ENCODE measurements at regions not wholly inside any gene's neighbourhood (a gene's known extent, or its start where the extent isn't known, plus 50 kb on each side); places are given as distances from the start of the nearest gene placed in this dataset.
A peak's percentile ranks its signal among the peaks of the same experiment; 100 is the strongest.

- DNase-seq (ENCODE audit: low spot score): no peak
These were observed 127.5 kb downstream of the SS18 start for GRCh38 chr18:25962919-25963318.

GRCh38 chr18:25962176-25962575 is 128.2 kb downstream of the SS18 start:
- no peak for DNase-seq (ENCODE audit: low spot score)

GRCh38 chr18:25957017-25957416 is 133.4 kb downstream of the SS18 start:
- DNase-seq (ENCODE audit: low spot score): no peak

GRCh38 chr18:25953111-25953510 is 137.3 kb downstream of the SS18 start:
- no peak for DNase-seq (ENCODE audit: low spot score)

- DNase-seq (ENCODE audit: low spot score): no peak
These were observed 140.1 kb downstream of the SS18 start for GRCh38 chr18:25950321-25950720.

- no peak for DNase-seq (ENCODE audit: low spot score)
These were observed 143.9 kb downstream of the SS18 start for GRCh38 chr18:25946540-25946939.

- no peak for DNase-seq (ENCODE audit: low spot score)
These were observed 155.1 kb downstream of the SS18 start for GRCh38 chr18:25935356-25935755.

GRCh38 chr18:25931126-25931525 is 159.3 kb downstream of the SS18 start:
- DNase-seq (ENCODE audit: low spot score): no peak

- no peak for DNase-seq (ENCODE audit: low spot score)
These were observed 160.6 kb downstream of the SS18 start for GRCh38 chr18:25929787-25930186.

- no peak for DNase-seq (ENCODE audit: low spot score)
These were observed 162.6 kb downstream of the SS18 start for GRCh38 chr18:25927830-25928229.

- no peak for DNase-seq (ENCODE audit: low spot score)
These were observed 167.2 kb downstream of the SS18 start for GRCh38 chr18:25923193-25923592.

- DNase-seq (ENCODE audit: low spot score): no peak
These were observed 168.6 kb downstream of the SS18 start for GRCh38 chr18:25921677-25922421.

GRCh38 chr18:25915907-25916306 is 174.5 kb downstream of the SS18 start:
- DNase-seq (ENCODE audit: low spot score): no peak

- DNase-seq (ENCODE audit: low spot score): no peak
These were observed 191.4 kb downstream of the SS18 start for GRCh38 chr18:25898965-25899364.

GRCh38 chr18:25896956-25897355 is 193.5 kb downstream of the SS18 start:
- no peak for DNase-seq (ENCODE audit: low spot score)

- DNase-seq (ENCODE audit: low spot score): peak; percentile 19
These were observed 194.1 kb downstream of the SS18 start for GRCh38 chr18:25896178-25896780.

- DNase-seq (ENCODE audit: low spot score): no peak
These were observed 194.9 kb downstream of the SS18 start for GRCh38 chr18:25895518-25895917.

- no peak for DNase-seq (ENCODE audit: low spot score)
These were observed 204.1 kb downstream of the SS18 start for GRCh38 chr18:25886283-25886682.

GRCh38 chr18:25883091-25883490 is 207.3 kb downstream of the SS18 start:
- DNase-seq (ENCODE audit: low spot score): no peak

GRCh38 chr18:25881149-25881548 is 209.3 kb downstream of the SS18 start:
- DNase-seq (ENCODE audit: low spot score): no peak

- DNase-seq (ENCODE audit: low spot score): no peak
These were observed 210.0 kb downstream of the SS18 start for GRCh38 chr18:25880441-25880840.

- DNase-seq (ENCODE audit: low spot score): no peak
These were observed 214.0 kb downstream of the SS18 start for GRCh38 chr18:25876330-25876948.

- no peak for DNase-seq (ENCODE audit: low spot score)
These were observed 214.7 kb downstream of the SS18 start for GRCh38 chr18:25875551-25876240.
